Adrenal gland (tissue), 5 donors: ENCODE measurements at regions not wholly inside any gene's neighbourhood (a gene's known extent, or its start where the extent isn't known, plus 50 kb on each side); places are given as distances from the start of the nearest gene placed in this dataset.

Source experiments
- POLR2A ChIP-seq, 2 donors: fragments of 450-650 bp; IDR thresholded peaks; one replicate each; pipeline ENCODE4 v1.6.1; 2017; ENCODE audit warnings: antibody characterized with exemption in 2 of 2, mild to moderate bottlenecking in 2 of 2, moderate library complexity in 1 of 2
- TF ChIP-seq, protein P1 (sequence below), 6 experiments: fragments of 450-650 bp in 4 of 6; fragments of 200-600 bp in 2 of 6; sonication (generic) in 1 of 6; IDR thresholded peaks; 1 replicate in 5 of 6; 2 replicates in 1 of 6; pipeline versions ENCODE4 v1.5.1 to v1.8.0; 2016 to 2021; ENCODE audit warnings: antibody characterized with exemption in 6 of 6, mild to moderate bottlenecking in 2 of 6, moderate library complexity in 1 of 6
- donor health status: DM: no; HTN: no; CAD: no.

DNA sequence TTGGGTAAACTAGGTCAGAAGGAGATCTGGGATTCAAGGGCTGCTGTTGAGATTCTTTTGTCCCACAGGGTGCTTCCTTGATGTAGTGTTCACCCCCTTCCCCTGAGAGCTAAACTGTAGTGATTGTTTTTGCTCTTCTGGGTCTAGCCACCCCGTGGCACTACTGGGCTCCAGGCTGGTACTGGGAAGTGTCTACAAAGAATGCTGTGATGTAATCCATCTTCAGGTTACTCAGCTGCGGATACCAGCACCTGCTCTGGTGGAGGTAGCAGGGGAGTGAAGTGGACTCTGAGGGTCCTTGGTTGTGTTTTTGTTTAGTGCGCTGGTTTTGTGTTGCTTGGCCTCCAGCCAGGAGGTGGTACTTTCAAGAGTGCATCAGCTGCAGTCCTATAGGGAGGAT, 365.5 kb downstream of the ZNF674 start:
- TF ChIP-seq, protein P1, sequence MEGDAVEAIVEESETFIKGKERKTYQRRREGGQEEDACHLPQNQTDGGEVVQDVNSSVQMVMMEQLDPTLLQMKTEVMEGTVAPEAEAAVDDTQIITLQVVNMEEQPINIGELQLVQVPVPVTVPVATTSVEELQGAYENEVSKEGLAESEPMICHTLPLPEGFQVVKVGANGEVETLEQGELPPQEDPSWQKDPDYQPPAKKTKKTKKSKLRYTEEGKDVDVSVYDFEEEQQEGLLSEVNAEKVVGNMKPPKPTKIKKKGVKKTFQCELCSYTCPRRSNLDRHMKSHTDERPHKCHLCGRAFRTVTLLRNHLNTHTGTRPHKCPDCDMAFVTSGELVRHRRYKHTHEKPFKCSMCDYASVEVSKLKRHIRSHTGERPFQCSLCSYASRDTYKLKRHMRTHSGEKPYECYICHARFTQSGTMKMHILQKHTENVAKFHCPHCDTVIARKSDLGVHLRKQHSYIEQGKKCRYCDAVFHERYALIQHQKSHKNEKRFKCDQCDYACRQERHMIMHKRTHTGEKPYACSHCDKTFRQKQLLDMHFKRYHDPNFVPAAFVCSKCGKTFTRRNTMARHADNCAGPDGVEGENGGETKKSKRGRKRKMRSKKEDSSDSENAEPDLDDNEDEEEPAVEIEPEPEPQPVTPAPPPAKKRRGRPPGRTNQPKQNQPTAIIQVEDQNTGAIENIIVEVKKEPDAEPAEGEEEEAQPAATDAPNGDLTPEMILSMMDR (IDR thresholded peaks at IDR 0.05): no peak
- TF ChIP-seq POLR2A (IDR thresholded peaks at IDR 0.05): no peak
